Thoracic aorta (tissue), 2 donors: ENCODE measurements at regions not wholly inside any gene's neighbourhood (a gene's known extent, or its start where the extent isn't known, plus 50 kb on each side); places are given as distances from the start of the nearest gene placed in this dataset.

Experiments
- ATAC-seq: fragments of 150-250 bp; one replicate; pipeline ENCODE4 v1.8.0; 2017; ENCODE audit warnings: low read depth; ENCODE audit not compliant: insufficient number of reproducible peaks, low FRiP score
- DNase-seq: peaks from one replicate; pipeline ENCODE4 v3.0.0-alpha.2; 2020; ENCODE audit warnings: low spot score
- H3K27ac ChIP-seq, 2 donors: fragments of 200-600 bp; sonication (generic); 1 replicate in 1 of 2; 2 replicates in 1 of 2; pipeline ENCODE4 v1.5.1; 2016; ENCODE audit warnings: mild to moderate bottlenecking in 2 of 2, moderate library complexity in 2 of 2
- H3K27me3 ChIP-seq: fragments of 200-600 bp; sonication (generic); replicated peaks from 2 replicates; pipeline ENCODE4 v1.6.0; 2016; ENCODE audit warnings: mild to moderate bottlenecking; ENCODE audit not compliant: insufficient read depth
- H3K36me3 ChIP-seq: fragments of 200-600 bp; sonication (generic); one replicate; pipeline ENCODE4 v1.5.1; 2016
- H3K4me1 ChIP-seq, 2 donors: fragments of 200-600 bp; sonication (generic); 1 replicate in 1 of 2; 2 replicates in 1 of 2; pipeline versions ENCODE4 v1.5.1 to v1.6.0; 2016; ENCODE audit warnings: low read depth in 2 of 2, mild to moderate bottlenecking in 1 of 2; ENCODE audit not compliant: control insufficient read depth in 1 of 2
- H3K4me3 ChIP-seq: fragments of 200-600 bp; sonication (generic); 2 replicates; pipeline ENCODE4 v1.5.1; 2016; ENCODE audit warnings: mild to moderate bottlenecking
- H3K9me3 ChIP-seq: fragments of 200-600 bp; sonication (generic); 2 replicates; pipeline ENCODE4 v1.5.1; 2016
- TF ChIP-seq, protein P1 (sequence below): fragments of 200-600 bp; sonication (generic); IDR thresholded peaks from one replicate; pipeline ENCODE4 v1.5.1; 2019; ENCODE audit warnings: antibody characterized with exemption

- Histone ChIP-seq H3K36me3 (no peaks in the 10 kb centered on the region), H3K27me3 (no peaks in the 10 kb centered on the region)
Measured at GRCh38 chr14:66248256-66248655, 237.9 kb upstream of the CCDC196 start.

DNA sequence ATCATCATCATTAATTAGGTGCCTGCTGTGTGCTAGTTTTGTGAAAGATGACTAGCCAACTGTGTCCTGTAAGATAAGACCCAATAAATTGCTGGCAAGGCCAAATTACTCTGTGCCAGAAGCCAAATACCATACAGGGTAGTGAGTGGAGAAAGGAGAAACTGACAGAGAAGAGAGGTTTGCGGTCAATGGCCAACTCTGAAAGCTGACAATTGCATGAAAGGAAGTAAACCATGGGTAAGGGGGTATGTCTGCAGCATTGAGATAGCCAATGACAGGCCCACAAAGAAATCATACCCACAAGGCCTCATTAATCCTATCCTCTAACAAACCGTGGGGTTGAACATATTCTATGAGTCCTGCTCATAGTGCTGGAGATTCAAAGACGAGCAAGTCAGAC, 236.6 kb upstream of the CCDC196 start:
- TF ChIP-seq, protein P1, sequence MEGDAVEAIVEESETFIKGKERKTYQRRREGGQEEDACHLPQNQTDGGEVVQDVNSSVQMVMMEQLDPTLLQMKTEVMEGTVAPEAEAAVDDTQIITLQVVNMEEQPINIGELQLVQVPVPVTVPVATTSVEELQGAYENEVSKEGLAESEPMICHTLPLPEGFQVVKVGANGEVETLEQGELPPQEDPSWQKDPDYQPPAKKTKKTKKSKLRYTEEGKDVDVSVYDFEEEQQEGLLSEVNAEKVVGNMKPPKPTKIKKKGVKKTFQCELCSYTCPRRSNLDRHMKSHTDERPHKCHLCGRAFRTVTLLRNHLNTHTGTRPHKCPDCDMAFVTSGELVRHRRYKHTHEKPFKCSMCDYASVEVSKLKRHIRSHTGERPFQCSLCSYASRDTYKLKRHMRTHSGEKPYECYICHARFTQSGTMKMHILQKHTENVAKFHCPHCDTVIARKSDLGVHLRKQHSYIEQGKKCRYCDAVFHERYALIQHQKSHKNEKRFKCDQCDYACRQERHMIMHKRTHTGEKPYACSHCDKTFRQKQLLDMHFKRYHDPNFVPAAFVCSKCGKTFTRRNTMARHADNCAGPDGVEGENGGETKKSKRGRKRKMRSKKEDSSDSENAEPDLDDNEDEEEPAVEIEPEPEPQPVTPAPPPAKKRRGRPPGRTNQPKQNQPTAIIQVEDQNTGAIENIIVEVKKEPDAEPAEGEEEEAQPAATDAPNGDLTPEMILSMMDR = no peak

More at GRCh38 chr14:66248256-66248655, 237.9 kb upstream of the CCDC196 start:
- TF ChIP-seq, protein P1 = no peak
- no peak for DNase-seq
- no peak overlapping the region for H3K27ac ChIP-seq
- H3K9me3 ChIP-seq = no peaks in the 10 kb centered on the region
- no peaks in the 10 kb centered on the region for H3K4me1 ChIP-seq
- H3K4me3 ChIP-seq = no peak overlapping the region
- ATAC-seq = no peak

DNA sequence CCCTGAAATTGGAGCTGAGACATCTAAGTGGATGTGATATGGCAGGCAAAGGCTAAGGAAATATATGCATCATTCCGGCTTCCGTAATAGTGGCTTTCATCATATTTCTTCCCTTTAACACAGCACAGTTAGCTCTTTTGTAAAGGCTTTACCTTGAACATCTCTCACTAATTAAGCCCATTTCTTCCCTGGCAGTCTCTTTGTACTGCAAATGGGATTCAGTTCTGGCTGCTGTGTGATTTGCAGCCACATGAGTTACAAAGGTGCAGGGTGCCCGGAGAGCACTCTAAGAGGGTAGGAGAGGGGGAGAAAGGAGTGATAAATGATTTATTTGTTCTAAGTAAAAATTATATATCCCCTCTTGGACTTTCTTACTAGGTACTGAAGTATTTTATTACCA, 232.1 kb upstream of the CCDC196 start:
- DNase-seq (no peak), ATAC-seq (no peak)
- no peaks in the 10 kb centered on the region for H3K36me3 ChIP-seq
- H3K9me3 ChIP-seq = no peaks in the 10 kb centered on the region
- TF ChIP-seq, protein P1 = no peak
- H3K27ac ChIP-seq = no peak overlapping the region
- no peaks in the 10 kb centered on the region for H3K4me1 ChIP-seq
- no peaks in the 10 kb centered on the region for H3K27me3 ChIP-seq
- H3K4me3 ChIP-seq = no peak overlapping the region

More for the DNA sequence above, 236.6 kb upstream of the CCDC196 start:
- DNase-seq = no peak
- Histone ChIP-seq H3K4me3 (no peak overlapping the region), H3K4me1 (no peaks in the 10 kb centered on the region), H3K9me3 (no peaks in the 10 kb centered on the region), H3K27ac (no peak overlapping the region), H3K27me3 (no peaks in the 10 kb centered on the region), H3K36me3 (no peaks in the 10 kb centered on the region)
- ATAC-seq = no peak

- H3K9me3 ChIP-seq = no peaks in the 10 kb centered on the region
- no peak overlapping the region for H3K27ac ChIP-seq
- no peak for DNase-seq
- TF ChIP-seq, protein P1 = no peak
- H3K36me3 ChIP-seq = no peaks in the 10 kb centered on the region
- H3K27me3 ChIP-seq = no peaks in the 10 kb centered on the region
- no peak for ATAC-seq
- no peak overlapping the region for H3K4me3 ChIP-seq
- no peaks in the 10 kb centered on the region for H3K4me1 ChIP-seq
Measured at GRCh38 chr14:66268802-66269334, 217.3 kb upstream of the CCDC196 start.

GRCh38 chr14:66272221-66272620, 213.9 kb upstream of the CCDC196 start:
- Histone ChIP-seq H3K27me3 (no peaks in the 10 kb centered on the region), H3K9me3 (no peaks in the 10 kb centered on the region), H3K27ac (no peak overlapping the region), H3K4me1 (no peaks in the 10 kb centered on the region), H3K4me3 (no peak overlapping the region), H3K36me3 (no peaks in the 10 kb centered on the region)
- no peak for DNase-seq
- TF ChIP-seq, protein P1 = no peak
- ATAC-seq = no peak
